HG03139 (cell line): ENCODE measurements at regions not wholly inside any gene's neighbourhood (a gene's known extent, or its start where the extent isn't known, plus 50 kb on each side); places are given as distances from the start of the nearest gene placed in this dataset.

ENCODE experiments used
- ATAC-seq: cut with Tn5 transposase; IDR thresholded peaks from one replicate; pipeline ENCODE4 v1.9.1; 2021; ENCODE audit not compliant: unreplicated experiment

DNA sequence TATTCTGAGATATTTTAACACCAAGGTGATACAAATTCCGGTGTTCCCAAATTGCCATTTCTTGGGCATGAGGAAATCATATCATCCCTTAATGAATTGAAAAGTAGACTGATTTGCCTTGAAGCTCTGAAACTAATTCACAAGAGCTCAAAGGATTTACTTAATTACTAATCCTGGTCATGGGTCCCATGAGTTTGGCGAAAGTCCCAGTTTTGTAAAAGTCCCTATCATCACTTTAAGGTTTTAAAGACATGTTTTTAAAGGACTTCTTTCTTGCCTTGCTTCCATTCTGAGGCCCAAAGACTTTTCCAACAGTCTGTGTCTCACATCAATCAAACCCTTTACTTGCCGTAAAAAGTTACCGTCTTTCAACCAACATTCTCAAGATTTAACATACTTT lies 377.9 kb downstream of the DNAJB9 start:
- ATAC-seq, result no peak

DNA sequence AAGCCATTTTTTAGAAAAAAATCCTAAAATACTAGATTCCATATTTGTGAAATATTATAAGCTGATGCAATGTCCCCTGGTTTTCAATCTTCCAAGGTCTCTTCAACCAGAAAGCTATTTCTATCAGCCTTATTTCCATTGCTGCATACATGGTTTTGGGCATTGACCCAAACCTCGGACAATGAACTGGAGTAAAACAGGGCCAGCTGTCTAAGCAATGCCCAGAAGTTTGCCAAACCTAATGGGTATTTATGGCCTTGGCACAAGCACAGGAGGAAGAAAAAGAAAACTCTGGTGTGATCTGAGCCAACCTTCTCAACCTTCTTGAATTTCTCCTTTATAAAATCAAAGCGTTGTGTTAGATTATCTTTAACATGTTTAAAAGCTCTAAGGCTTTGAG lies 402.3 kb downstream of the DNAJB9 start:
- no peak for ATAC-seq

DNA sequence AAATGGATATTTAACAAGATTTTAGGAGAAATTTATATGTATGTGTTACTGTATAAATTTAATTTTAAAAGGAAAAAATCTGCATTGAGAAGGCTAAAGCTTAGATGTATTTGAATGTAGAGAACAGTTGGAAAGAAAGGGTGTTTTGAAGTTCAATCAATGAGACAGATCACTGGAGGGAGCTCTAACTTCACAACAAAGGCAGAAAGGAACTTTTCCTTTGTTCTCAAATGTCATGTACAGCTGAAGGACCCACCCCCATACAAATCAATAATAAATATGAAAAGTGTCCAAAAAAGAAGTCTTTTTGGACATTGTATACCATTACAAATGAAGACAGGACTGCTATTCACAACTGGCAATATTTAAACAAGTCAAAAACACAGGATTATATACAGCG lies 403.4 kb downstream of the DNAJB9 start:
- ATAC-seq, result no peak

DNA sequence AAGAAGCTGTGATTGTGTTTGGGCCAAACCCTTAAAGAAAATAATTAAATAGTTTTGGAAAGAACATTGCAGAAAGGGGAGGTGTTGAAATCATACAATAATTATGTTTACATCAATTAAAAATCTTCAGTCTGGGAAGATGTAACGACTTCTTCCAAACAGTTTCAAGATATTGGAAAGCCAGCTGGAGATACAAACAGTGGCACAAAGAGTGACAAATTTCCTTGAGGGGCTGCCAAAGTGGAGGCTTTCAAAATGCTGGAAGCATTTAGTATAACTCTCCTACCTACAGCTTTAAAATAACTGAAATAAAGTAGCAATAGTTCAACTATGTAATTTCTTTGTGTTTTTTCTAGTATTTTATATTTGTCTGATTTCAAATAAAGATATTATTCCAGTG lies 405.0 kb downstream of the DNAJB9 start:
- no peak for ATAC-seq

DNA sequence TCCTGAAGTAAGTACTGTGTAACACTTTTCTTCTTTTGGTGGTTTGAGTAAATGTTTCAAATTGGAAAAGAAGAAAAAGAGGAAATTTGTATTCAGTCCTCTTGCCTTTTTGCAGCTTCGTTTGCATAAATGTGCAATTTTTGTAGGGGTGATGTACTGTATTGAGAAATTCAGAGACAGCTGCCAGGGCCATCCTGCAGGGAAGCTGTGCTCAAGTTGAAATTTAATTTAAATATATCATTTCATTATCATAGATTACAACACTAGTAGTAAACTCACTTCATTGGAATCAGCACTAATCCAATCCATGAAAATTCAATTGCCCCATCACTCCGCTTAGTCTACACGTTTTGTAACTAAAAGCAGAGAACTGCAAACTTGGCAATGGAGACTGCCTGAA lies 415.4 kb downstream of the DNAJB9 start:
- ATAC-seq, result no peak

DNA sequence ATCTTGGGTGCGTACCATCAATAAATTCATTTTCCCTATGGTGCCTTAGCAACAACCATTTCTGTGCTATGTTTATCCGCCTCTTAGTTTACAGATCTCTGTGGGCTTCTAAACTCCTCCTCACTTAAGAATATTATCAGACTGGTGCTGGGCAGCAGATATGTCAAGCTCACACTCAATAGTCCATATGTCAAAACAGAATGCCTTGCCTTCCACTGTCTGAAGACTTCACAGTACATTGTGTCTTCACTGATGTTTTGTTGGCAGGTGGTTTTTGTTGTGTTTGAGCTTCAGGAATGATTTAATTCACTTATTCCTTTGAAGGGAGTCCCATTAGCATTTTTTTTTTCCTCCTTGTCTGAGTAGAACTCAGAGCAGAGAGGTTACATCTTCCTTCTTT lies 419.6 kb downstream of the DNAJB9 start:
- no peak for ATAC-seq

DNA sequence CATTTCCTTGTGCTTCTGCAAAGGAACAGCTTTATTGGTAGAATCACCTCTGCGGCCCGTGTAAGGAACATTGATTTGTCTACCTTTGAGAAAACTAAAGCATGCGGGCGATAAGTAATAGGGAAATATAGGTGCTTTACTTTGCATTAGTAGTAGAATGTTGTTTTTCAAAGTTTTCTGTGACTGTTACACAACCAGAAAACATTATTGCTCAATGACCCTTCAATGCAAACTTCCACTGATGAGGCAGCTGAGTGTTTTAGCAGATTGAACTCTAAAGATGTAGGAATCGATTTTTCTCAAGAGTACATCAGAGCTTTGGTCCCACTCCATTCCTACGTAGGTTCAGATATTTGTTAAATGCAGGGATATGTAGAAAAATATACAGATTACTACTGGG lies 427.8 kb downstream of the DNAJB9 start:
- no peak for ATAC-seq

DNA sequence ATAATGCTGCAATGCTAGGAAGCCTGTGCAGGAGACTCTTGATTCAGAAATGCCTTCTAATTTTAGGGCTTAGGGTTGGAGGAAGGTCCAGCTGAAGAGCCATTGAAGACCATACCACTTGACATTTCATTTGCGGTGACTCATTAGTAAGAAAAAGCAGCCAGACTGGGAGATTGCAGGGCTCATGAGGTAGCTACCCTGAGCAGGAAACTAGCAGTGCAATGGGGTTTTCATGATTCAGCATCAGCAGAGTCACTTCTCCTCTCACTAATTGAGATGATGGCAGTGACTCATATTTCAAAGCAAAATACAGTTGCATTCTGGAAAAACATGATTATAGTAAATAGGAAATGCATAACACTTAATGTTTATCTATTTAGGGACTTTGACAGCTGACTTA lies 434.1 kb downstream of the DNAJB9 start:
- no peak for ATAC-seq

DNA sequence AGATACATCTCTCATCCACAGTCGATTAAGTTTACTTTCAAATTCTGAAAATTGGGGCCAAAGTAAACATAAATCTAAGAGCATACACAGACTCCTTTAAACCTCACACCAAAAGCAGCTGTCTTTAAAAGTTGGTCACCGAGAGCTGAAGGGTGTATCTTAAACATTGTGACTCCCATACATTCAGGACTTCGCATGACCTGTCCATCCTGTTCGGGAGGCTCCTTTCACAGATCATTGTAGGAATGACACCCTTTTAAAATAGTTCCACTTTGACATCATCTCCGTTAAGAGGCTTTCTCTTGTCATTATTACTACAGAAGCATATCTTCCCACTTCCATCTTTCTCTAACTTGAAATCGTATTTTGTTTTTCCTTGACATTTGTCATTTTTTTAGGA lies 440.0 kb downstream of the DNAJB9 start:
- no peak for ATAC-seq

DNA sequence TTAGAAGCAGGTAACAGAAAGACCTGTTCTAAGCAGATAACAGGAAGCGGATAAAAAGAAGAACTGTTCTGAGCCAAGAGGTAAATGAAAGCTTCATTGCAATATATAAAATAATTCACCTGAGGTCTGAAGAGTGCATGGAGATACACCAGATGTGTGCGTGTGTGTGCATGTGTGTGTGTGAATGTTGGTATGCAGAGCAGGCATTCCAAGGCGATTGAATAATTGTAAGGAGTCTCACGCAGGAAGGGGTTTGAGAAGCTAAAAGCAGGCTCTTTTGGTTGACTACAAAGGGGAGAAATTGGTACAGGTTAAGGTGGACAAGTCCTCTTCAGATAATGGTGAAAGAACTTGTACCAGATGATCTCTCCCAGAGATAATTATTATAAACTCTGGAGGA lies 450.6 kb downstream of the DNAJB9 start:
- ATAC-seq, result no peak

DNA sequence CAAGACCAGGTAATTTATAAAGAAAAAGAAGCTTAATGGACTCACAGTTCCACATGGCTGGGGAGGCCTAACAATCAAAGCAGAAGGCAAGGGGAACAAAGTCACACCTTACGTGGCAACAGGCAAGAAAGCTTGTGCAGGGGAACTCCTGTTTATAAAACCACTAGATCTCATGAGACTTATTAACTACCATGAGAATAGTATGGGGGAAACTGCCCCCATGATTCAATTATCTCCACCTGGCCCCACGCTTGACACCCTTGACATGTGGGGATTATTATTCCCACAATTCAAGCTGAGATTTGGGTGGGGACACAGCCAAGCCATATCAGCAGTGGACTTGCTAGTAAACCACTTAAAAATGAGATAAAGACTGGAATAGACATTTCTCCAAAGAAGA lies 451.7 kb downstream of the DNAJB9 start:
- ATAC-seq, result no peak

DNA sequence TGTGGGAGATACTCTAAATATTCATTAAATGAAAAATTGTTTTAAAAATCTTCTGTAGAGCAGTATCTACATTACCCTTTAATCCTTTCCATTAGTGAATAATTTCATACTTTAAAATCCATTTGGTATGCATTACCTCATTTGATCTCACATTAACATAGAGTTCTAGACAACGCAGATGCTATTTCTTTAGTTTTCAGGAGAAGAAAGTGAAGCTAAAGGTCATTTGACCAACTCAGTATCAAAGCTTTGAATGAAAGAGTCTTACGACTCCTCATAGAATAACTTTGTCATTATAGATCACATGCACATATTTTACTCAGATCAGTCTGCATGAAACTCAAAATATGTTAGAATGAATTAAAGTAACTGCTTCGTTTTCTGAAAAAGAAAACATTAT lies 460.2 kb downstream of the DNAJB9 start:
- ATAC-seq, result no peak

DNA sequence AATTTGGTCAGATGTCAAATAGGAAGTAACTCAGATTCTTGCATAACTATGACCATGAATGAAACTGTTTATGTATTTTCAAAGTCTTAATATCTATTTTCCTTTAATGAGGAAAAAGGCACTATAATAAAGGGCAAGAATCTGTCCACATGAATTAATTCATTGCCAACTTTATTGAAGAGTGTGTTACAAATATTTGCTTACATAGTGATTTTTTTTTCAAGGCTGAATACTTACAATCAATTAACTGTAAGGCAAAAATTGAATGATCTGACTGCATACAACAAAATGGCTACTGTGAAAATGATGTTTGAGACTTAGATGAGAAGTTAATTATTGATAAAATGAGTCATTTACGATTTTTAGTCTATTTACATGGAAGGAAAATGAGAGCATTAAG lies 475.0 kb downstream of the DNAJB9 start:
- ATAC-seq, result no peak

DNA sequence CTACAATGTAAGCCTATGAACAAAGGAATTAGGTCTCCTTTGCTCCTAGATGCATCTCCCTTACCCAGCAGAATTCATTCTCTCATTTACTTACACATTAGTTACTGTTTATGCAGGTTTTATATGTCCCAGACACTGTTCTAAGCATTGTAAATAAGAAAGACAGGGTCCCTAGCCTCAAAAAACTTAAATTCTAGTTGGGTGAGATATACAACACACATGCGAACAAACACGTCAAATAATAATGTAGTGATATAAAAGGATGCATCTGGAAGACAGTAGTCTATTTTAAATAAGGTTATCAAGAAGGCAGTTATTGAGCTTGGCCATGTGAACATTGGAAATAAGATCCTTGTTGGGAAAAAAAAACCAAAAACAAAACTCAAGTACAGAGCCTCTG lies 479.7 kb downstream of the DNAJB9 start:
- no peak for ATAC-seq

DNA sequence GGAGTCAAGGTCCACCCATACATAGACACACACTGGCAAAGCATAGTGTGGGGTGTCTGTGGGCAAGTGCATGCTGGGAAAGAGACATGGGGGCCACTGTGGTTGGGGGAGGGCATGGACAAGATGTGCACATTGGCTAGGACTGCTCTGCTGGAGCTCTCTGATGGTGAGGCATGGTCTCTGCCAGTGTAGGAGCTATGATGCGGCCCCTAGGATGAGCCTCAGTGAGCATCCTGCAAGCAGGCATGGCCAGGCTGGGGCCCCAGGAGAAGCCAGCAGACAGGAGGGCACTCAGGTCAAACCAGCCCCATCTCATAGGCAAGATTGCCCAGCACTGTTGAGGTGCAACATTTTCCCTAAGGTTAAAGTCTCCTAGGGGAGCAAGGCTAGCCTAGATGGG lies 489.4 kb downstream of the DNAJB9 start:
- ATAC-seq, result no peak

DNA sequence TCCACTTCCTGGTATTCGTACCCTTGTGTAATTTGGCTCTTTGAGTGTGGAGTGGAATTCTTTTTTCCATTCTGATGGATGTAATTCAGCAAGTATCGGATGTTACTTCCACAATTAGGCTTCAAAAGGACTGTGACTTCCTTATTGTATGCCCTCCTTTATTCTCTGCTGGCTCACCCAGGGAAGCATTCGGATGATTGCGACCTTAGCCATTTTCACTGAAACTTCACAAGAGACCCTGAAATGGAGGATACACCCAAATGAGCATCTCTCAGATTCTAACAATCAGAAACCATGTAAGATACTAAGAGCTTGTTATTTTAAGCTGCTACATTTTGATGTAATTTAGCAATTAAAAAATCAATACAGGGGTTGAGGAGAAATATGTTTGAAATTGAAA lies 493.1 kb downstream of the DNAJB9 start:
- no peak for ATAC-seq

DNA sequence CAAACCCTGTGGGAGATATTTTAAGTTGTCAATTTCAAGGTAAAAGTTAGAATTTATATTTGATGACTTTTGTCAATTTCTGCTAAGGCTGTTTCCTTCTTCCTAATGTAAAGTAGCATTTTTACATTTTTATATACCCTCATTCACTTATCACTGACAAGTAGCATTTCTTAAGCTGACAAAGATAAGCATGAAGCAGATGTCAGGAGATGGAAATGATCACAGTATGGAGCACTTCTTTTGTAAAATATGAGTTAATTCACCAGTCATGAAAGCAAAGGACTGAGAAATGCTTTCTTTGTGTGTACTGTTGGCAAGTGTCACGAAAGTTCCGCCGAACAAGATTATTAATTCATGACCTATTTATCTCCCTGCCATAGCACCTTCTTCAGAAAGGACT lies 503.9 kb downstream of the DNAJB9 start:
- ATAC-seq, result no peak

DNA sequence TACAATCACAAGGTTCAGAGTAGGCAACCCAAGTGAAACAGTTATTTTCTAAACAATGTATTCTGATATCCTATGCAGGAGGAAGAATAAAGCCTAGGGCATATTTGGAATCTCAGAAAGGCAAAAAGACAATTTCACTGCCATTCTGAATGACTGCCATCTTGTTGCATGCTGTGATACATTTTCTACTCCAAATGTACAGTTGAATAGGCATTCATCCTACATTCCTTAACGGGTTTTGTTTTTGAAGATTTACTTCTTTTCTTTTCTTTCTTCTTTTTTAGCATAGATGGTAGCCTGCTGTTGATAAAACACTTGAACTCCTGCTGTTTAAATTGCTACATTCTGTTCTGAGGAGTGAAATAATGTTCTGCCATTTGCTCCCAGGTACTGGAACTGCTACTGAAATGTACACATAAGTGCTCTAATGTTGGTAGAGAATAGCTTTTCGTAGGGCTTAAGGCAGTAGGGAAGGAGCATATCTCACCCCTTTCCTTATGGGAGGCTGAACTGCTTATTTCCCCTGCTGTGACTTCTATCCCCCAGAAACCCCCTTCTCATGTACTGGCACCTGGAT lies 506.8 kb downstream of the DNAJB9 start:
- ATAC-seq, result no peak

DNA sequence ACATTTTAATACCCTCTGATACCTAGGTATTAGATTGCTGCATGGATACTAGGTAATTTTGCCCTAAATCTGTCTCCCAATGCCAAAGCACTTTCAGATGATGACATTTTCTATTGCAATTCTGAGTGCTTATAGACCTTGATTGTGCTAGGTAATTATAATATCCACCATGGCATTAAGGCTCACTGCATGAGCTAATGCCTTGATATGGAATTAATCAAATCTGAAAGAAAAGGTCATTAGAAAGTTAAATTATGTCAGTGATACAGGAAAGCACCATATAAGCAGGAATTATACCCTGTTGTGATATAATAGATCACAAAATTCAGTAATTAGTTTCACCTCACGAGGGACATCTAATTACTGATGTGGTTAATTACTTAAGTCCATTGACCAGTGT lies 521.4 kb downstream of the DNAJB9 start:
- no peak for ATAC-seq

DNA sequence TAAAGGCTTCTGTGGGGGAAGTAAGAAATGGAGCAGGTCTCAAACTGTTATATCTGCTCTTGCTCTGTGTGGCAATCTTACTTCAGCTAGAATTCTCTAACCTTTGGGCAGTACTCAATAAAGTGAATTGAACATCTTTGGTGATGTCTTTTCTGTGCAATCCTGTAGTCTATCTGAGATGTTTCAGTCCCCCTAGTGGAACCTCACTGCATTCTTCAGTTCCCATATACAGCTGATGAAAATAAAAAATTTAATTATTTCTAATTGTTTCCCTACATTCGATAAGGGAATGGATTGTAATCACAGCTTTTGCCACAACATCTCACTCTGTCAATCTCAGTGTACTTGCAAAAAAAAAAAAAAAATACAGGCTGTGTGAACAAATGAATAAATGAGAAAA lies 522.6 kb downstream of the DNAJB9 start:
- no peak for ATAC-seq

DNA sequence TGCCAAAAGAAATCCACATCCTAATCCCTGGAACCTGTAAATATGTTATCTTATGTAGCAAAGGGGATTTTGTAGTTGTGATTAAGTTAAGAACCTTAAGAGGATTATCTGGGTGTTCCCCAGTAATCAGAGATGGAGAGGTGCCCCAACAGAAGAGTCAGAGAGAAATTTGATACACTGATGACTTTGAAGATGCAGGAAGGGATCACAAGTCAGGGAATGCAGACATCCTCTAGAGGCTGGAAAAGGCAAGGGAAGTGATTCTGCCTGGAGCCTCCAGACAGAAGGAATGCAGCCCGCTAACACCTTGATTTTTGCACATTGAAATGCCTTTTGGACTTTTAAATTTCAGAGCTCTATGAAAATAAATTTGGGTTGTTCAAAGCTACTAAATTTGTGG lies 531.7 kb downstream of the DNAJB9 start:
- no peak for ATAC-seq

DNA sequence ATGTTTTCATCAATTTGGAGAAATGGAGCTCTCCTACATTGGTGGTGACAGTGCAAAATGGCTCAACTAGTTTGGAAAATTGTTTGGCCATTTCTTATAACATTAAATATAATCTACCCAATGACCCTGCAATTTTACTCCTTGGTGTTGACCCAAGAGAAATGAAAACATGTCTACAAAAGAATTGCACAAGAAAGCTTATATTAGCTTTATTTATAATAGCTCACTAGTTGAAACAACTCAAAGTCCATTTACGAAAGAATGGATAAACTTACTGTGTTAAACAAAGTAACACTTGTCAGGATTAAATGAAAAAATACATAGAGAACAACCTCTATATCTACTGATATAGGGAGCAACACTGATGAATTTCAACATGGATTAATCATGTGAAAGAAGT lies 539.9 kb downstream of the DNAJB9 start:
- no peak for ATAC-seq

DNA sequence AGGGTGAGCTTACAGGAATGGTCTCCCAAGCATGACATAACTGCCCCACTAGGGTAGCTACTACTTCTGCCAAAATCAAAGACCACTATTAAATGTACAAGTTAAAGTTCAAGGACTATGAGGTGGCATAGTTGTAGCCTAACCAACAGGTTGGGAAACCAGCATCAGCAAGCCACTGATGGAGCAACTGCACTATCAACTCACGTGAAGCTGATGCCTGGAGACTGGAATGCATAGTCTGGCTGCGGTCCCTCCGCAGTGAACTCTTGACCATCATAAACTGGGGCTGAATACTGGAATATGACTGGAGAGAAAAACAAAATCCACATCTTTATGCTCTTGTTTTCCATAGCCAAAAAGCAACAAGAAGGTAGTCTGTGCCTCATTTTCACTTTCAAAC lies 541.4 kb downstream of the DNAJB9 start:
- no peak for ATAC-seq
